ENCODE measurements at regions not wholly inside any gene's neighbourhood (a gene's known extent, or its start where the extent isn't known, plus 50 kb on each side); places are given as distances from the start of the nearest gene placed in this dataset.

GRCh38 chr9:108282872-108283271, 572.9 kb downstream of the ACTL7B start:
- TF ChIP-seq CTCF (conservative IDR thresholded peaks at IDR 0.05) = peak; percentile 67

More at GRCh38 chr9:108282872-108283271, 572.9 kb downstream of the ACTL7B start:
- Histone ChIP-seq H3K23me2 (ENCODE audit: insufficient read length, low read depth, low read length, poor library complexity, severe bottlenecking) (no peaks in the 10 kb centered on the region), H3K9ac (ENCODE audit: extremely low read depth, insufficient read length, low read length) (no peak overlapping the region), H3K18ac (ENCODE audit: insufficient read length, low read depth, low read length) (no peak overlapping the region), H3K79me1 (ENCODE audit: insufficient read depth, low read depth, low read length, poor library complexity, severe bottlenecking) (no peaks in the 10 kb centered on the region), H3K4me2 (ENCODE audit: insufficient read depth, insufficient read length, low read length) (no peak overlapping the region), H3K56ac (ENCODE audit: insufficient read length, low read depth, low read length) (no peak overlapping the region), H2BK120ac (ENCODE audit: low read depth, low read length, poor library complexity, severe bottlenecking) (no peak overlapping the region), H3K27ac (ENCODE audit: insufficient read length, low read depth, low read length) (no peak overlapping the region), H3T11ph (ENCODE audit: low read length) (no peak overlapping the region), H4K5ac (ENCODE audit: insufficient read length, low read depth, low read length) (no peak overlapping the region), H3K23ac (ENCODE audit: insufficient read length, low read depth, low read length) (no peak overlapping the region), H2BK15ac (ENCODE audit: low read depth, low read length) (no peak overlapping the region), H2AK5ac (ENCODE audit: insufficient read length, low read length) (no peak overlapping the region), H3K9me3 (ENCODE audit: control insufficient read depth, low read depth, low read length) (no peaks in the 10 kb centered on the region), H3K79me2 (ENCODE audit: insufficient read depth, low read length) (no peaks in the 10 kb centered on the region), H4K8ac (replicated peaks; ENCODE audit: insufficient read length, low read depth, low read length) (no peak overlapping the region), H2BK20ac (ENCODE audit: low read depth, low read length, poor library complexity, severe bottlenecking) (no peak overlapping the region), H3K4ac (ENCODE audit: low read depth, low read length) (no peak overlapping the region), H4K20me1 (ENCODE audit: control insufficient read depth, insufficient read depth, insufficient read length) (no peaks in the 10 kb centered on the region), H3K27me3 (ENCODE audit: insufficient read depth, low read length) (no peaks in the 10 kb centered on the region), H4K91ac (ENCODE audit: insufficient read length, low read depth, low read length) (no peak overlapping the region), H3K4me1 (ENCODE audit: insufficient read depth, low read length) (no peaks in the 10 kb centered on the region), H2AFZ (ENCODE audit: low read length) (no peak overlapping the region), H2BK5ac (ENCODE audit: insufficient read length, low read length) (no peak overlapping the region), H3K14ac (ENCODE audit: insufficient read depth, low read length) (no peak overlapping the region), H2BK12ac (ENCODE audit: insufficient read length, low read depth, low read length) (no peak overlapping the region)
- Mint-ChIP-seq H3K36me3 (ENCODE audit: insufficient read depth in 1 of 3, low read depth in 3 of 3) (no peaks in the 10 kb centered on the region), H3K9me3 (no peaks in the 10 kb centered on the region), H3K4me3 (no peak overlapping the region), H3K4me1 (no peaks in the 10 kb centered on the region), H3K27ac (no peak overlapping the region), H3K27me3 (ENCODE audit: low read depth) (no peaks in the 10 kb centered on the region)
- no peak for DNase-seq
- WGBS (ENCODE audit: extremely low coverage, insufficient read length, low lambda C conversion rate) = no CpG with 5 or more reads among the region's 4 CpGs
